Peyer's patch (tissue), 4 donors: ENCODE measurements at regions not wholly inside any gene's neighbourhood (a gene's known extent, or its start where the extent isn't known, plus 50 kb on each side); places are given as distances from the start of the nearest gene placed in this dataset.

Source experiments
- POLR2A ChIP-seq, 2 donors: fragments of 450-650 bp; IDR thresholded peaks; one replicate each; pipeline ENCODE4 v1.5.1; 2017; ENCODE audit warnings: antibody characterized with exemption in 2 of 2, mild to moderate bottlenecking in 2 of 2, moderate library complexity in 2 of 2
- TF ChIP-seq, protein P1 (sequence below), 6 experiments: fragments of 450-650 bp in 4 of 6; fragments of 200-600 bp in 2 of 6; sonication (generic) in 1 of 6; IDR thresholded peaks; one replicate each; pipeline ENCODE4 v1.5.1; 2017 to 2019; ENCODE audit warnings: antibody characterized with exemption in 6 of 6, mild to moderate bottlenecking in 3 of 6, moderate library complexity in 1 of 6

DNA sequence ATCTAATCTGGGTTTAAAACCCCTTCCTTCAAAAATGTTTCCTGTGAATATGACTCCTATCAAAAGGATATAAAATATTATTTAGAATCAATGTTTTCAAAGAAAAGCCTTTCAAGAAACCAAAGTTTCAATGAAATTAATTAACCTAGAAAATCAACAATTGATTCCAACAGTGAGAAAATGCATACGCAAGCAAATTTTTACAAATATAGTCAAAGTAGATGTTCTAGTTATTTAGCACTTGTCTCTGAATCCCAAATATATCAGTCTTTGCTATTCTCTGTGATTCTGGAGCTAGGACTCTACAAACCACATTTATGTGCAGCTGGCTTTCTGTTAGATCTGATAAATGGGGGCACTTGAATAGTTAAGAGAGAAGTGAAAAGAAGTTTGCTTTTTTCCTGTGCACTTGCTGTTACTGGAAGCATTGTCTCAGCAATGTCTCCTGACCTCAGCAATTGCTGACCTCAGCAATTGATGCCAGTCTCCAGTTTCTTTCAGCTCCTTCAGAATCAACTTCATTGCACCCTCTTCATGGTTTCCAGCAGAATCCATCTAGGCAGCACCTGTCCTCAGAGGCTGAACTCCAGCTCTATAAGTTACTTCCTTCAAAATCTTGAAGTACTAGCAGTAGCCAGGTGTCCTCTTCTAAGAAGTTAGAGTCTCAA lies 879.9 kb upstream of the LRRN3 start:
- TF ChIP-seq, protein P1, sequence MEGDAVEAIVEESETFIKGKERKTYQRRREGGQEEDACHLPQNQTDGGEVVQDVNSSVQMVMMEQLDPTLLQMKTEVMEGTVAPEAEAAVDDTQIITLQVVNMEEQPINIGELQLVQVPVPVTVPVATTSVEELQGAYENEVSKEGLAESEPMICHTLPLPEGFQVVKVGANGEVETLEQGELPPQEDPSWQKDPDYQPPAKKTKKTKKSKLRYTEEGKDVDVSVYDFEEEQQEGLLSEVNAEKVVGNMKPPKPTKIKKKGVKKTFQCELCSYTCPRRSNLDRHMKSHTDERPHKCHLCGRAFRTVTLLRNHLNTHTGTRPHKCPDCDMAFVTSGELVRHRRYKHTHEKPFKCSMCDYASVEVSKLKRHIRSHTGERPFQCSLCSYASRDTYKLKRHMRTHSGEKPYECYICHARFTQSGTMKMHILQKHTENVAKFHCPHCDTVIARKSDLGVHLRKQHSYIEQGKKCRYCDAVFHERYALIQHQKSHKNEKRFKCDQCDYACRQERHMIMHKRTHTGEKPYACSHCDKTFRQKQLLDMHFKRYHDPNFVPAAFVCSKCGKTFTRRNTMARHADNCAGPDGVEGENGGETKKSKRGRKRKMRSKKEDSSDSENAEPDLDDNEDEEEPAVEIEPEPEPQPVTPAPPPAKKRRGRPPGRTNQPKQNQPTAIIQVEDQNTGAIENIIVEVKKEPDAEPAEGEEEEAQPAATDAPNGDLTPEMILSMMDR (IDR thresholded peaks at IDR 0.05) = no peak
- no peak for TF ChIP-seq POLR2A (IDR thresholded peaks at IDR 0.05)
